ENCODE measurements at regions not wholly inside any gene's neighbourhood (a gene's known extent, or its start where the extent isn't known, plus 50 kb on each side); places are given as distances from the start of the nearest gene placed in this dataset.
A peak's percentile ranks its signal among the peaks of the same experiment; 100 is the strongest.

- DNase-seq (ENCODE audit: low read depth), result peak; percentile 5
Observed at GRCh38 chr15:37695719-37696118, 238.7 kb upstream of the TMCO5A start.

GRCh38 chr15:37698679-37699078 is 235.8 kb upstream of the TMCO5A start:
- DNase-seq (ENCODE audit: low read depth), result peak; percentile 59

- no peak for DNase-seq (ENCODE audit: low read depth)
Observed at GRCh38 chr15:37701230-37701629, 233.2 kb upstream of the TMCO5A start.

GRCh38 chr15:37709669-37710068 is 224.8 kb upstream of the TMCO5A start:
- DNase-seq (ENCODE audit: low read depth), result no peak

GRCh38 chr15:37715101-37715500 is 219.3 kb upstream of the TMCO5A start:
- DNase-seq (ENCODE audit: low read depth), result no peak

GRCh38 chr15:37720267-37720666 is 214.2 kb upstream of the TMCO5A start:
- DNase-seq (ENCODE audit: low read depth), result no peak

- no peak for DNase-seq (ENCODE audit: low read depth)
Observed at GRCh38 chr15:37731146-37731746, 203.2 kb upstream of the TMCO5A start.

GRCh38 chr15:37733628-37734027 is 200.8 kb upstream of the TMCO5A start:
- DNase-seq (ENCODE audit: low read depth), result no peak

GRCh38 chr15:37740623-37741141 is 193.8 kb upstream of the TMCO5A start:
- DNase-seq (ENCODE audit: low read depth), result no peak

- DNase-seq (ENCODE audit: low read depth), result no peak
Observed at GRCh38 chr15:37743826-37744225, 190.6 kb upstream of the TMCO5A start.

- no peak for DNase-seq (ENCODE audit: low read depth)
Observed at GRCh38 chr15:37744521-37744920, 189.9 kb upstream of the TMCO5A start.

GRCh38 chr15:37751401-37751800 is 183.0 kb upstream of the TMCO5A start:
- DNase-seq (ENCODE audit: low read depth), result no peak

- no peak for DNase-seq (ENCODE audit: low read depth)
Observed at GRCh38 chr15:37756407-37756806, 178.0 kb upstream of the TMCO5A start.

- no peak for DNase-seq (ENCODE audit: low read depth)
Observed at GRCh38 chr15:37758412-37758811, 176.0 kb upstream of the TMCO5A start.

GRCh38 chr15:37764733-37765191 is 169.7 kb upstream of the TMCO5A start:
- peak; percentile 71 for DNase-seq (ENCODE audit: low read depth)

- peak; percentile 23 for DNase-seq (ENCODE audit: low read depth)
Observed at GRCh38 chr15:37765786-37766185, 168.7 kb upstream of the TMCO5A start.

GRCh38 chr15:37767841-37768455 is 166.5 kb upstream of the TMCO5A start:
- DNase-seq (ENCODE audit: low read depth), result peak; percentile 43

GRCh38 chr15:37771465-37771864 is 163.0 kb upstream of the TMCO5A start:
- DNase-seq (ENCODE audit: low read depth), result peak; percentile 72

GRCh38 chr15:37773111-37773860 is 161.2 kb upstream of the TMCO5A start:
- peak; percentile 74 for DNase-seq (ENCODE audit: low read depth)

GRCh38 chr15:37774961-37775360 is 159.5 kb upstream of the TMCO5A start:
- no peak for DNase-seq (ENCODE audit: low read depth)

GRCh38 chr15:37777006-37777405 is 157.4 kb upstream of the TMCO5A start:
- no peak for DNase-seq (ENCODE audit: low read depth)

GRCh38 chr15:37783290-37783689 is 151.2 kb upstream of the TMCO5A start:
- peak; percentile 36 for DNase-seq (ENCODE audit: low read depth)

GRCh38 chr15:37788330-37788729 is 146.1 kb upstream of the TMCO5A start:
- DNase-seq (ENCODE audit: low read depth), result no peak
